ENCODE measurements at regions not wholly inside any gene's neighbourhood (a gene's known extent, or its start where the extent isn't known, plus 50 kb on each side); places are given as distances from the start of the nearest gene placed in this dataset.

DNA sequence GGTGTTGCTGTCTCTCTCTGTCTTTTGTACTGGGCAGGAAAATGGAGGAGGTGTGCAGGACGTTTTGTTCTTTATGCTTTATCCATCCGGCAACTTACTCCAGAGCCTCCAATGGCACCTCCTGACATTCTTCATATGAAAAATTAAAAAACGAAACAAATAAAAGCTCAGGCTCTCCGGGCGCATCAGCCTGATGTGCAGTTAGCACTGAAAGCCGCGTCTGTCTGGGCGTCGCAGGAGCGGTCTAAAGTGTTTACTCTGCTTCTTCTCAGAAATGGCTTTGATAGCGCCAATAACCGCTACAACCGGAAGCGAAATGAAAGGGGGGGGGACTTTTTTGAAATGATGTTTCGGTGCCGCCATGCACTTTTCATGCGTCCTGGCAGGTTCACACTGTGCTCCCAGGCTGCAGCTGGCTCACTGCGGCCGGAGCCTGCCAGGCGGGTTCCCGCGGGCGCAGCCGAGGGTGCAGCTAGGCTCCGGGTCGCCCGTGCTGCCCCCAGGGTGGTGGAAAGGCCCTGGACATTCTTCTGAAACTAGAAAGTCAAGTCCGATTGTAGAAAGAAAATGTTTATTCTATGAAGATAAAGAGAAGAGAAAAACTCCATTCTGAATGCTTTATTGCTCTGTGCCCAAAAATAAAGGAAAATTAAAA, 407.7 kb upstream of the IRX1 start:
- H3K36me3 ChIP-seq (ENCODE audit: control insufficient read depth in 3 of 3, insufficient read depth in 3 of 3, low read length in 3 of 3): no peaks in the 10 kb centered on the region
- no peaks in the 10 kb centered on the region for H3K4me1 ChIP-seq (ENCODE audit: control insufficient read depth in 3 of 3, insufficient read depth in 3 of 3, low read length in 3 of 3)
- peaks cover 0 to 18% (median 0%) of the 10 kb centered on the region in 3 donors for H3K27me3 ChIP-seq (ENCODE audit: control insufficient read depth in 3 of 3, insufficient read depth in 3 of 3, low read length in 3 of 3)
- H3K9me3 ChIP-seq (ENCODE audit: control insufficient read depth in 3 of 3, low read length in 3 of 3): no peaks in the 10 kb centered on the region
- no peak overlapping the region for H3K9ac ChIP-seq (ENCODE audit: low read depth in 1 of 3, low read length in 3 of 3)
- no peak overlapping the region for H3K27ac ChIP-seq (ENCODE audit: low read depth, low read length)
- no peak overlapping the region for H3K4me3 ChIP-seq (ENCODE audit: low read length in 3 of 3)

DNA sequence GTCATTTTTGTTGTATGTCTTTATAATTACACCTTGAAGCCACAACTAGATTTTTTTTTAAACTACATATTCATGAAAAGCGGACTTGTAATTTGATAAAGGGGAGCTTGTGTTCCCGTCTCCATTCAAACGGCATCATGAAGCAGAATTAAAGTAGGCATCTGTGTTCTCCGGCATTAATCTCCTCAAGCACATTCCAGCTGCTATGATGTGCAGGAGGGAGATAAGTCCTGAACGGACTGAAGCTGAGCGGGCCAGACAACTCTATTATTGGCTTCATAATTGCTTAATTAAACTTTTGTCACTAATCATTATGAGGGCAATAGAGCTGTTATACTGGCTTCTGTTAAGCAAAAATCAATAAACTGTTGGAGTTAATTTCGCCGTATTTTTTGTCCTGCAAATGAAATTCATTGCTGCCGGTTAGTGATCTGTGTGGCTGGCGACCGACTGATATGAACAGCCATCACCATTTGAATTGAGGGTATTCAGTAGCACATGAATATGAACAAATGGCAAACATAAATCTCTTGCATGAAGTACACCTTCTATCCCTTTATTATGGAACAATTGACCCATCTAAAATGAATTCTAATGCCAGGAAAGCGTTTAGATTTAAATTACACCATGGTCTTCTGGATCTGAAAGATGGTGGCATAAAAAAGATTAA, 408.8 kb upstream of the IRX1 start:
- Histone ChIP-seq H3K4me1 (ENCODE audit: control insufficient read depth in 3 of 3, insufficient read depth in 3 of 3, low read length in 3 of 3) (no peaks in the 10 kb centered on the region), H3K9ac (ENCODE audit: low read depth in 1 of 3, low read length in 3 of 3) (no peak overlapping the region), H3K4me3 (ENCODE audit: low read length in 3 of 3) (no peak overlapping the region), H3K27me3 (ENCODE audit: control insufficient read depth in 3 of 3, insufficient read depth in 3 of 3, low read length in 3 of 3) (peaks cover 0 to 21% (median 2%) of the 10 kb centered on the region in 3 donors), H3K36me3 (ENCODE audit: control insufficient read depth in 3 of 3, insufficient read depth in 3 of 3, low read length in 3 of 3) (no peaks in the 10 kb centered on the region), H3K9me3 (ENCODE audit: control insufficient read depth in 3 of 3, low read length in 3 of 3) (no peaks in the 10 kb centered on the region), H3K27ac (ENCODE audit: low read depth, low read length) (no peak overlapping the region)

GRCh38 chr5:3186156-3186555, 409.5 kb upstream of the IRX1 start:
- peaks cover 0 to 25% (median 4%) of the 10 kb centered on the region in 3 donors for H3K27me3 ChIP-seq (ENCODE audit: control insufficient read depth in 3 of 3, insufficient read depth in 3 of 3, low read length in 3 of 3)
- H3K9me3 ChIP-seq (ENCODE audit: control insufficient read depth in 3 of 3, low read length in 3 of 3): peaks cover 0 to 3% (median 0%) of the 10 kb centered on the region in 3 donors
- no peak overlapping the region for H3K27ac ChIP-seq (ENCODE audit: low read depth, low read length)
- no peaks in the 10 kb centered on the region for H3K4me1 ChIP-seq (ENCODE audit: control insufficient read depth in 3 of 3, insufficient read depth in 3 of 3, low read length in 3 of 3)
- H3K4me3 ChIP-seq (ENCODE audit: low read length in 3 of 3): no peak overlapping the region
- H3K36me3 ChIP-seq (ENCODE audit: control insufficient read depth in 3 of 3, insufficient read depth in 3 of 3, low read length in 3 of 3): no peaks in the 10 kb centered on the region
- no peak overlapping the region for H3K9ac ChIP-seq (ENCODE audit: low read depth in 1 of 3, low read length in 3 of 3)

- H3K9ac ChIP-seq (ENCODE audit: low read depth in 1 of 3, low read length in 3 of 3): no peak overlapping the region
- peaks cover 0 to 3% (median 0%) of the 10 kb centered on the region in 3 donors for H3K9me3 ChIP-seq (ENCODE audit: control insufficient read depth in 3 of 3, low read length in 3 of 3)
- no peak overlapping the region for H3K4me3 ChIP-seq (ENCODE audit: low read length in 3 of 3)
- no peak overlapping the region for H3K27ac ChIP-seq (ENCODE audit: low read depth, low read length)
- no peaks in the 10 kb centered on the region for H3K36me3 ChIP-seq (ENCODE audit: control insufficient read depth in 3 of 3, insufficient read depth in 3 of 3, low read length in 3 of 3)
- no peaks in the 10 kb centered on the region for H3K4me1 ChIP-seq (ENCODE audit: control insufficient read depth in 3 of 3, insufficient read depth in 3 of 3, low read length in 3 of 3)
- peaks cover 0 to 30% (median 8%) of the 10 kb centered on the region in 3 donors for H3K27me3 ChIP-seq (ENCODE audit: control insufficient read depth in 3 of 3, insufficient read depth in 3 of 3, low read length in 3 of 3)
Observed at GRCh38 chr5:3185488-3185887, 410.1 kb upstream of the IRX1 start.

DNA sequence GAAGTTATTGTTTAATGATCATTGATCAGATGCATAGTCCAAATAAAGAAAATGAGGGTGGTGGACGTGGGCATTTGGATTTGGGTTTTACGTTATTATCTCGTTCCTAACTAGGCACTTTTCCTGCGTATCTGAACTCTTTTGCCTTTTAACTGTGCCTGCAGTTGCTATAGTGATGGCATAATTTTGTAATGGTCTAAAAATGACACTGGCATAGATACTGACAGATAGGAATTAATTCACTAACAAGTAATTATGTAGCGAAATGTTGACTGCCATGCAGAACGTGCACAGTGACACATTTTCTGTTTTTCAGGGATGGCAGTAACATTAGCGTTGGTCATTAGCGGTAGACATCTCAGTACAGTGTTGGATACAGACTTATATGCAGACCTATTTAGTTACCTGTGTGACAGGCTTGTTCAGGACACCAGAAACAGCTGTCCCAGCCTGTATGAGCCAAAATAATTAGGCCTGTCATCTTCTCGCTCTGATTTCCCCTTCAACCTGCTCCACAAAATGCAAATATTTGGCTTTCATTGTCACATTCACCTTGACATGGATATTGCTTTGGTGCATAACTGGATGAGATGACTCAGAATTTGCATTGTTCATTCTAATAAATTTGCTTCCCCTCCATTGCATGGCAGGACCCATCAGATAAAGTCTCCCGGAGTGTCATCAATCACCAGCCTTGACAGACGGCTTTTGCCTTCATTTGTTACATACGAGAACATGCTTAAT, 413.3 kb upstream of the IRX1 start:
- no peaks in the 10 kb centered on the region for H3K4me1 ChIP-seq (ENCODE audit: control insufficient read depth in 3 of 3, insufficient read depth in 3 of 3, low read length in 3 of 3)
- no peak overlapping the region for H3K9ac ChIP-seq (ENCODE audit: low read depth in 1 of 3, low read length in 3 of 3)
- peaks cover 0 to 3% (median 0%) of the 10 kb centered on the region in 3 donors for H3K9me3 ChIP-seq (ENCODE audit: control insufficient read depth in 3 of 3, low read length in 3 of 3)
- no peak overlapping the region for H3K4me3 ChIP-seq (ENCODE audit: low read length in 3 of 3)
- peaks cover 0 to 32% (median 8%) of the 10 kb centered on the region in 3 donors for H3K27me3 ChIP-seq (ENCODE audit: control insufficient read depth in 3 of 3, insufficient read depth in 3 of 3, low read length in 3 of 3)
- H3K36me3 ChIP-seq (ENCODE audit: control insufficient read depth in 3 of 3, insufficient read depth in 3 of 3, low read length in 3 of 3): no peaks in the 10 kb centered on the region
- H3K27ac ChIP-seq (ENCODE audit: low read depth, low read length): no peak overlapping the region

GRCh38 chr5:3181671-3182070, 414.0 kb upstream of the IRX1 start:
- Histone ChIP-seq H3K4me1 (ENCODE audit: control insufficient read depth in 3 of 3, insufficient read depth in 3 of 3, low read length in 3 of 3) (no peaks in the 10 kb centered on the region), H3K9me3 (ENCODE audit: control insufficient read depth in 3 of 3, low read length in 3 of 3) (peaks cover 0 to 3% (median 0%) of the 10 kb centered on the region in 3 donors), H3K27ac (ENCODE audit: low read depth, low read length) (no peak overlapping the region), H3K4me3 (ENCODE audit: low read length in 3 of 3) (no peak overlapping the region), H3K9ac (ENCODE audit: low read depth in 1 of 3, low read length in 3 of 3) (no peak overlapping the region), H3K27me3 (ENCODE audit: control insufficient read depth in 3 of 3, insufficient read depth in 3 of 3, low read length in 3 of 3) (peaks cover 0 to 34% (median 8%) of the 10 kb centered on the region in 3 donors), H3K36me3 (ENCODE audit: control insufficient read depth in 3 of 3, insufficient read depth in 3 of 3, low read length in 3 of 3) (no peaks in the 10 kb centered on the region)

- H3K4me1 ChIP-seq (ENCODE audit: control insufficient read depth in 3 of 3, insufficient read depth in 3 of 3, low read length in 3 of 3): no peaks in the 10 kb centered on the region
- peaks cover 0 to 3% (median 0%) of the 10 kb centered on the region in 3 donors for H3K9me3 ChIP-seq (ENCODE audit: control insufficient read depth in 3 of 3, low read length in 3 of 3)
- no peak overlapping the region for H3K4me3 ChIP-seq (ENCODE audit: low read length in 3 of 3)
- H3K36me3 ChIP-seq (ENCODE audit: control insufficient read depth in 3 of 3, insufficient read depth in 3 of 3, low read length in 3 of 3): no peaks in the 10 kb centered on the region
- H3K9ac ChIP-seq (ENCODE audit: low read depth in 1 of 3, low read length in 3 of 3): no peak overlapping the region
- H3K27me3 ChIP-seq (ENCODE audit: control insufficient read depth in 3 of 3, insufficient read depth in 3 of 3, low read length in 3 of 3): peaks cover 0 to 32% (median 8%) of the 10 kb centered on the region in 3 donors
- H3K27ac ChIP-seq (ENCODE audit: low read depth, low read length): no peak overlapping the region
Observed at GRCh38 chr5:3180636-3181035, 415.0 kb upstream of the IRX1 start.

- H3K9ac ChIP-seq (ENCODE audit: low read depth in 1 of 3, low read length in 3 of 3): no peak overlapping the region
- H3K4me3 ChIP-seq (ENCODE audit: low read length in 3 of 3): no peak overlapping the region
- peaks cover 0 to 3% (median 0%) of the 10 kb centered on the region in 3 donors for H3K9me3 ChIP-seq (ENCODE audit: control insufficient read depth in 3 of 3, low read length in 3 of 3)
- H3K27ac ChIP-seq (ENCODE audit: low read depth, low read length): no peak overlapping the region
- H3K27me3 ChIP-seq (ENCODE audit: control insufficient read depth in 3 of 3, insufficient read depth in 3 of 3, low read length in 3 of 3): peaks cover 0 to 22% (median 8%) of the 10 kb centered on the region in 3 donors
- H3K4me1 ChIP-seq (ENCODE audit: control insufficient read depth in 3 of 3, insufficient read depth in 3 of 3, low read length in 3 of 3): no peaks in the 10 kb centered on the region
- no peaks in the 10 kb centered on the region for H3K36me3 ChIP-seq (ENCODE audit: control insufficient read depth in 3 of 3, insufficient read depth in 3 of 3, low read length in 3 of 3)
Observed at GRCh38 chr5:3179220-3179619, 416.4 kb upstream of the IRX1 start.

GRCh38 chr5:3177338-3177737, 418.3 kb upstream of the IRX1 start:
- Histone ChIP-seq H3K4me1 (ENCODE audit: control insufficient read depth in 3 of 3, insufficient read depth in 3 of 3, low read length in 3 of 3) (no peaks in the 10 kb centered on the region), H3K27me3 (ENCODE audit: control insufficient read depth in 3 of 3, insufficient read depth in 3 of 3, low read length in 3 of 3) (peaks cover 0 to 18% (median 8%) of the 10 kb centered on the region in 3 donors), H3K9me3 (ENCODE audit: control insufficient read depth in 3 of 3, low read length in 3 of 3) (peaks cover 0 to 3% (median 0%) of the 10 kb centered on the region in 3 donors), H3K9ac (ENCODE audit: low read depth in 1 of 3, low read length in 3 of 3) (no peak overlapping the region), H3K36me3 (ENCODE audit: control insufficient read depth in 3 of 3, insufficient read depth in 3 of 3, low read length in 3 of 3) (no peaks in the 10 kb centered on the region), H3K27ac (ENCODE audit: low read depth, low read length) (no peak overlapping the region), H3K4me3 (ENCODE audit: low read length in 3 of 3) (no peak overlapping the region)

DNA sequence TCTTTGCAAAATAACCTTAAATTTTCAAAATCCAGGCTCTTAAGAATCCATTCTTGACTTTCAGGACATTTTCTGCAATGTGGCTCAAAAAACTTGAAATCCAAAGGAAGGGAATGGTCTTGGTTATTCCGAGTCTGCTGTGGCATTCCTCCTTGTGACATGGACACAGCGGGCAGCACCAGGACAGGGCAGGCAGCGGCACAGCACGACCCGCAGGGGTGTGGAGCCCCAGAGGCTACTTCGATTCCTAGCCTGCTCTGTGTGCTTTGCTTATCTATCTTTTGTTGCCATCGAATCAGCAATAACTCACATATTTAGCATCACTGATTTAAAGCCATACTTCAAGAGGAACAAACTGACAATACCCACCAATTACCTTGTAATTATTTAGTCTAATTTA, 420.2 kb upstream of the IRX1 start:
- Histone ChIP-seq H3K4me3 (ENCODE audit: low read length in 3 of 3) (no peak overlapping the region), H3K27me3 (ENCODE audit: control insufficient read depth in 3 of 3, insufficient read depth in 3 of 3, low read length in 3 of 3) (peaks cover 0 to 7% (median 0%) of the 10 kb centered on the region in 3 donors), H3K4me1 (ENCODE audit: control insufficient read depth in 3 of 3, insufficient read depth in 3 of 3, low read length in 3 of 3) (no peaks in the 10 kb centered on the region), H3K36me3 (ENCODE audit: control insufficient read depth in 3 of 3, insufficient read depth in 3 of 3, low read length in 3 of 3) (no peaks in the 10 kb centered on the region), H3K9ac (ENCODE audit: low read depth in 1 of 3, low read length in 3 of 3) (no peak overlapping the region), H3K27ac (ENCODE audit: low read depth, low read length) (no peak overlapping the region), H3K9me3 (ENCODE audit: control insufficient read depth in 3 of 3, low read length in 3 of 3) (peaks cover 0 to under 1% (median 0%) of the 10 kb centered on the region in 3 donors)

Measured in skeletal muscle tissue (tissue), 3 donors.